DND-41 (cell line): ENCODE measurements at regions not wholly inside any gene's neighbourhood (a gene's known extent, or its start where the extent isn't known, plus 50 kb on each side); places are given as distances from the start of the nearest gene placed in this dataset.

Experiments used
- ATAC-seq: fragments of 200-7000 bp; cut with Tn5 transposase; 3 replicates; pipeline ENCODE4 v1.9.1; 2021; ENCODE audit warnings: low read depth; ENCODE audit not compliant: insufficient read depth
- DNase-seq: peaks from one replicate; pipeline ENCODE4 v3.0.0-alpha.2; 2020
- H2AFZ ChIP-seq: 2 replicates; pipeline ENCODE4 v1.6.0; 2012; ENCODE audit warnings: low read depth, low read length
- H3K27ac ChIP-seq: 2 replicates; pipeline ENCODE4 v1.5.1; 2012; ENCODE audit warnings: low read length, inconsistent platforms
- H3K27me3 ChIP-seq: fragments of 200-600 bp; sonication (generic); 2 replicates; pipeline ENCODE4 v1.6.0; 2012; ENCODE audit warnings: low read length, mild to moderate bottlenecking, inconsistent platforms; ENCODE audit not compliant: insufficient read depth, poor library complexity
- H3K36me3 ChIP-seq: 2 replicates; pipeline ENCODE4 v1.5.1; 2012; ENCODE audit warnings: low read length, inconsistent platforms; ENCODE audit not compliant: insufficient read depth
- H3K4me1 ChIP-seq: 2 replicates; pipeline ENCODE4 v1.5.1; 2012; ENCODE audit warnings: mild to moderate bottlenecking, low read length; ENCODE audit not compliant: insufficient read depth
- H3K4me2 ChIP-seq: 2 replicates; pipeline ENCODE4 v1.6.0; 2012; ENCODE audit warnings: mild to moderate bottlenecking, moderate library complexity, low read length, inconsistent platforms; ENCODE audit not compliant: insufficient read depth
- H3K4me3 ChIP-seq, 2 experiments: fragments of 200-600 bp in 1 of 2; shearing (Covaris generic) in 1 of 2; 2 replicates each; pipeline ENCODE4 v1.5.1; 2012 to 2016; ENCODE audit warnings: inconsistent platforms in 2 of 2, low read length in 2 of 2, mild to moderate bottlenecking in 2 of 2, low read depth in 1 of 2, moderate library complexity in 1 of 2
- H3K79me2 ChIP-seq: 2 replicates; pipeline ENCODE4 v1.6.0; 2012; ENCODE audit warnings: low read length, inconsistent platforms; ENCODE audit not compliant: insufficient read depth
- H3K9ac ChIP-seq: 2 replicates; pipeline ENCODE4 v1.6.0; 2012; ENCODE audit warnings: low read depth, mild to moderate bottlenecking, inconsistent platforms, low read length, moderate library complexity
- H3K9me3 ChIP-seq: 2 replicates; pipeline ENCODE4 v1.5.1; 2012; ENCODE audit warnings: low read length, moderate library complexity, mild to moderate bottlenecking, inconsistent platforms; ENCODE audit not compliant: insufficient read depth, severe bottlenecking
- H4K20me1 ChIP-seq: 2 replicates; pipeline ENCODE4 v1.6.0; 2012; ENCODE audit warnings: low read length; ENCODE audit not compliant: insufficient read depth
- EZH2 ChIP-seq: IDR thresholded peaks from 3 replicates; pipeline ENCODE4 v1.6.1; 2012; ENCODE audit warnings: borderline replicate concordance, low read depth, mild to moderate bottlenecking, moderate library complexity, low read length, inconsistent platforms; ENCODE audit not compliant: severe bottlenecking
- TF ChIP-seq, protein P1 (sequence below): IDR thresholded peaks from 2 replicates; pipeline ENCODE4 v1.5.1; 2012; ENCODE audit warnings: borderline replicate concordance, low read length, moderate library complexity, mild to moderate bottlenecking; ENCODE audit not compliant: poor library complexity, severe bottlenecking; ENCODE audit errors: extremely low read depth

- Histone ChIP-seq H3K4me3 (no peak overlapping the region), H3K27me3 (no peaks in the 10 kb centered on the region), H3K27ac (no peak overlapping the region), H3K36me3 (no peaks in the 10 kb centered on the region), H3K4me2 (no peak overlapping the region), H3K79me2 (no peaks in the 10 kb centered on the region), H3K4me1 (no peaks in the 10 kb centered on the region), H3K9ac (no peak overlapping the region), H2AFZ (no peak overlapping the region), H4K20me1 (no peaks in the 10 kb centered on the region), H3K9me3 (no peaks in the 10 kb centered on the region)
- no peak for DNase-seq
- ATAC-seq, result no peak
- no peak for TF ChIP-seq EZH2
- TF ChIP-seq, protein P1, sequence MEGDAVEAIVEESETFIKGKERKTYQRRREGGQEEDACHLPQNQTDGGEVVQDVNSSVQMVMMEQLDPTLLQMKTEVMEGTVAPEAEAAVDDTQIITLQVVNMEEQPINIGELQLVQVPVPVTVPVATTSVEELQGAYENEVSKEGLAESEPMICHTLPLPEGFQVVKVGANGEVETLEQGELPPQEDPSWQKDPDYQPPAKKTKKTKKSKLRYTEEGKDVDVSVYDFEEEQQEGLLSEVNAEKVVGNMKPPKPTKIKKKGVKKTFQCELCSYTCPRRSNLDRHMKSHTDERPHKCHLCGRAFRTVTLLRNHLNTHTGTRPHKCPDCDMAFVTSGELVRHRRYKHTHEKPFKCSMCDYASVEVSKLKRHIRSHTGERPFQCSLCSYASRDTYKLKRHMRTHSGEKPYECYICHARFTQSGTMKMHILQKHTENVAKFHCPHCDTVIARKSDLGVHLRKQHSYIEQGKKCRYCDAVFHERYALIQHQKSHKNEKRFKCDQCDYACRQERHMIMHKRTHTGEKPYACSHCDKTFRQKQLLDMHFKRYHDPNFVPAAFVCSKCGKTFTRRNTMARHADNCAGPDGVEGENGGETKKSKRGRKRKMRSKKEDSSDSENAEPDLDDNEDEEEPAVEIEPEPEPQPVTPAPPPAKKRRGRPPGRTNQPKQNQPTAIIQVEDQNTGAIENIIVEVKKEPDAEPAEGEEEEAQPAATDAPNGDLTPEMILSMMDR, result no peak
These were observed 143.2 kb downstream of the MIS18A start for GRCh38 chr21:32135401-32136363.

- no peaks in the 10 kb centered on the region for H3K4me1 ChIP-seq
- no peak overlapping the region for H3K4me2 ChIP-seq
- no peaks in the 10 kb centered on the region for H3K79me2 ChIP-seq
- H3K36me3 ChIP-seq, result no peaks in the 10 kb centered on the region
- H3K9me3 ChIP-seq, result no peaks in the 10 kb centered on the region
- H3K4me3 ChIP-seq, result no peak overlapping the region
- no peak for ATAC-seq
- DNase-seq, result no peak
- H3K27me3 ChIP-seq, result no peaks in the 10 kb centered on the region
- H4K20me1 ChIP-seq, result no peaks in the 10 kb centered on the region
- H3K27ac ChIP-seq, result no peak overlapping the region
- H2AFZ ChIP-seq, result no peak overlapping the region
- H3K9ac ChIP-seq, result no peak overlapping the region
- TF ChIP-seq, protein P1, result no peak
- no peak for TF ChIP-seq EZH2
These were observed 144.3 kb downstream of the MIS18A start for GRCh38 chr21:32134441-32135130.

DNA sequence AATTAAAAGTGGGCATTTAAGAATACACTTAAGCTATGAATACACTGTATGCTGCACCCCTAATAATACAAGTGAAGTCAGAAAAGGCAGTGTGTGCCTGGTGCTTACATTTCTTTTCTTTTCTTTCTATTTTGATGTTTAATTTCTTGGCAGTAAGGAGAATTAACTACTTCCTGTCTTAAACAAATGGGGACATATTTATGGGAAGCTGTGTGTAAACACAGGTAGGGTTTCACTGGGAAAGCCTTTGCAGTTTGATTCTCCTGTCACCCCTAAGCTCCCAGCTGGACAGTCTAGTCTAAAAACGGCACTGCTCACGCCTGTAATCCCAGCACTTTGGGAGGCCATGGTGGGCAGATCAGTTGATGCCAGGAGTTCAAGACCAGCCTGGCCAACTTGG lies 146.0 kb downstream of the MIS18A start:
- no peaks in the 10 kb centered on the region for H3K4me1 ChIP-seq
- no peaks in the 10 kb centered on the region for H4K20me1 ChIP-seq
- DNase-seq, result no peak
- TF ChIP-seq EZH2, result no peak
- TF ChIP-seq, protein P1, result no peak
- H3K9me3 ChIP-seq, result no peaks in the 10 kb centered on the region
- no peaks in the 10 kb centered on the region for H3K36me3 ChIP-seq
- no peak overlapping the region for H3K4me2 ChIP-seq
- H3K27ac ChIP-seq, result no peak overlapping the region
- no peak overlapping the region for H2AFZ ChIP-seq
- H3K9ac ChIP-seq, result no peak overlapping the region
- no peaks in the 10 kb centered on the region for H3K79me2 ChIP-seq
- H3K4me3 ChIP-seq, result no peak overlapping the region
- no peaks in the 10 kb centered on the region for H3K27me3 ChIP-seq
- ATAC-seq, result no peak
